Neural progenitor cell (in vitro differentiated cells): ENCODE measurements at regions not wholly inside any gene's neighbourhood (a gene's known extent, or its start where the extent isn't known, plus 50 kb on each side); places are given as distances from the start of the nearest gene placed in this dataset.

Source experiments
- CTCF ChIP-seq: fragments of 200-600 bp; sonication (generic); IDR thresholded peaks from 2 replicates; pipeline ENCODE4 v1.5.1; 2017; ENCODE audit warnings: antibody characterized with exemption, mild to moderate bottlenecking
- EZH2 ChIP-seq: fragments of 200-600 bp; sonication (generic); IDR thresholded peaks from 2 replicates; pipeline ENCODE4 v1.6.1; 2017; ENCODE audit warnings: antibody characterized with exemption, mild to moderate bottlenecking, moderate library complexity

- no peak for TF ChIP-seq CTCF
- no peak for TF ChIP-seq EZH2
Observed at GRCh38 chr9:7332780-7333179, 466.8 kb downstream of the DMAC1 start.
